ENCODE measurements at regions not wholly inside any gene's neighbourhood (a gene's known extent, or its start where the extent isn't known, plus 50 kb on each side); places are given as distances from the start of the nearest gene placed in this dataset.

GRCh38 chr4:170662250-170662649 lies 572.5 kb upstream of the AADAT start:
- H3K4me3 ChIP-seq (replicated peaks; ENCODE audit: low read depth, low read length): no peak overlapping the region
- no peak for TF ChIP-seq CTCF (IDR thresholded peaks at IDR 0.05; ENCODE audit: low read depth, low read length, missing control alignments)
- no peak for DNase-seq (ENCODE audit: extremely low read depth, low read depth)

- H3K4me3 ChIP-seq (replicated peaks; ENCODE audit: low read depth, low read length): no peak overlapping the region
- DNase-seq (ENCODE audit: extremely low read depth, low read depth): no peak
- no peak for TF ChIP-seq CTCF (IDR thresholded peaks at IDR 0.05; ENCODE audit: low read depth, low read length, missing control alignments)
Measured at GRCh38 chr4:170657761-170658160, 568.0 kb upstream of the AADAT start.

- no peak for TF ChIP-seq CTCF (IDR thresholded peaks at IDR 0.05; ENCODE audit: low read depth, low read length, missing control alignments)
- DNase-seq (ENCODE audit: extremely low read depth, low read depth): no peak
- no peak overlapping the region for H3K4me3 ChIP-seq (replicated peaks; ENCODE audit: low read depth, low read length)
Measured at GRCh38 chr4:170656506-170656905, 566.8 kb upstream of the AADAT start.

GRCh38 chr4:170652571-170652970 lies 562.8 kb upstream of the AADAT start:
- TF ChIP-seq CTCF (IDR thresholded peaks at IDR 0.05; ENCODE audit: low read depth, low read length, missing control alignments): no peak
- DNase-seq (ENCODE audit: extremely low read depth, low read depth): no peak
- no peak overlapping the region for H3K4me3 ChIP-seq (replicated peaks; ENCODE audit: low read depth, low read length)

- no peak overlapping the region for H3K4me3 ChIP-seq (replicated peaks; ENCODE audit: low read depth, low read length)
- TF ChIP-seq CTCF (IDR thresholded peaks at IDR 0.05; ENCODE audit: low read depth, low read length, missing control alignments): no peak
- no peak for DNase-seq (ENCODE audit: extremely low read depth, low read depth)
Measured at GRCh38 chr4:170651786-170652185, 562.0 kb upstream of the AADAT start.

GRCh38 chr4:170627418-170627817 lies 537.7 kb upstream of the AADAT start:
- TF ChIP-seq CTCF (IDR thresholded peaks at IDR 0.05; ENCODE audit: low read depth, low read length, missing control alignments): no peak
- DNase-seq (ENCODE audit: extremely low read depth, low read depth): no peak
- H3K4me3 ChIP-seq (replicated peaks; ENCODE audit: low read depth, low read length): no peak overlapping the region

GRCh38 chr4:170623899-170624298 lies 534.1 kb upstream of the AADAT start:
- no peak for TF ChIP-seq CTCF (IDR thresholded peaks at IDR 0.05; ENCODE audit: low read depth, low read length, missing control alignments)
- no peak overlapping the region for H3K4me3 ChIP-seq (replicated peaks; ENCODE audit: low read depth, low read length)
- no peak for DNase-seq (ENCODE audit: extremely low read depth, low read depth)

Data from HFF-Myc (cell line).